SK-N-SH treated with all-trans-retinoic acid at 6 μM for 48 hours (cell line): ENCODE measurements at regions not wholly inside any gene's neighbourhood (a gene's known extent, or its start where the extent isn't known, plus 50 kb on each side); places are given as distances from the start of the nearest gene placed in this dataset.
"Not testable (repeated sequence)": the region's sequence is repeated elsewhere in the genome, so short reads cannot be mapped to it uniquely, and the experiment has no call there.

Experiments
- ATAC-seq: fragments of 200-7000 bp; cut with Tn5 transposase; 3 replicates; pipeline ENCODE4 v1.9.1; 2020; ENCODE audit warnings: mild to moderate bottlenecking, moderate library complexity
- ARNTL ChIP-seq: fragments of 450-650 bp; formaldehyde crosslinking; IDR thresholded peaks from 2 replicates; pipeline ENCODE4 v1.5.0; 2020; ENCODE audit warnings: low read depth, mild to moderate bottlenecking, moderate library complexity, borderline replicate concordance
- BACH2 ChIP-seq: fragments of 250-450 bp; sonication (Bioruptor Pico); IDR thresholded peaks from 2 replicates; pipeline ENCODE4 v1.9.0; 2021; ENCODE audit warnings: mild to moderate bottlenecking, borderline replicate concordance
- CSDC2 ChIP-seq: fragments of 250-450 bp; sonication (Bioruptor Pico); IDR thresholded peaks from 2 replicates; pipeline ENCODE4 v1.5.0; 2020; ENCODE audit warnings: mild to moderate bottlenecking, moderate library complexity
- CSRNP3 ChIP-seq: fragments of 250-450 bp; sonication (Bioruptor Pico); IDR thresholded peaks from 2 replicates; pipeline ENCODE4 v1.5.1; 2021; ENCODE audit warnings: mild to moderate bottlenecking, moderate library complexity
- ESRRG ChIP-seq: fragments of 250-450 bp; sonication (Bioruptor Pico); IDR thresholded peaks from 2 replicates; pipeline ENCODE4 v1.6.1; 2021; ENCODE audit warnings: mild to moderate bottlenecking
- ISL1 ChIP-seq: fragments of 250-450 bp; sonication (Bioruptor Pico); IDR thresholded peaks from 2 replicates; pipeline ENCODE4 v2.1.2; 2022; ENCODE audit warnings: mild to moderate bottlenecking, moderate library complexity
- OSR1 ChIP-seq: fragments of 250-450 bp; sonication (Bioruptor Pico); IDR thresholded peaks from 2 replicates; pipeline ENCODE4 v1.8.0; 2022; ENCODE audit warnings: moderate library complexity, mild to moderate bottlenecking, inconsistent platforms
- PATZ1 ChIP-seq: fragments of 250-450 bp; sonication (Bioruptor Pico); IDR thresholded peaks from 2 replicates; pipeline ENCODE4 v1.8.0; 2020; ENCODE audit warnings: mild to moderate bottlenecking, moderate library complexity, borderline replicate concordance
- POU6F1 ChIP-seq: fragments of 250-450 bp; sonication (Bioruptor Pico); IDR thresholded peaks from 2 replicates; pipeline ENCODE4 v1.8.0; 2021; ENCODE audit warnings: low read depth, mild to moderate bottlenecking, moderate library complexity, borderline replicate concordance
- PPARA ChIP-seq: fragments of 250-450 bp; sonication (Bioruptor Pico); IDR thresholded peaks from 2 replicates; pipeline ENCODE4 v1.5.0; 2020; ENCODE audit warnings: mild to moderate bottlenecking, borderline replicate concordance
- RARB ChIP-seq: fragments of 250-450 bp; sonication (Bioruptor Pico); IDR thresholded peaks from 2 replicates; pipeline ENCODE4 v1.8.0; 2021; ENCODE audit warnings: mild to moderate bottlenecking, moderate library complexity
- SNAI2 ChIP-seq: fragments of 250-450 bp; sonication (Bioruptor Pico); IDR thresholded peaks from 2 replicates; pipeline ENCODE4 v1.5.0; 2020; ENCODE audit warnings: mild to moderate bottlenecking, moderate library complexity
- TCF4 ChIP-seq: fragments of 250-450 bp; sonication (Bioruptor Pico); IDR thresholded peaks from 2 replicates; pipeline ENCODE4 v1.8.0; 2021; ENCODE audit warnings: mild to moderate bottlenecking, moderate library complexity, borderline replicate concordance
- TOX ChIP-seq: fragments of 250-450 bp; sonication (Bioruptor Pico); IDR thresholded peaks from 2 replicates; pipeline ENCODE4 v1.8.0; 2021; ENCODE audit warnings: mild to moderate bottlenecking, moderate library complexity, borderline replicate concordance
- TSHZ2 ChIP-seq: fragments of 250-450 bp; sonication (Bioruptor Pico); IDR thresholded peaks from 2 replicates; pipeline ENCODE4 v1.5.0; 2020; ENCODE audit warnings: mild to moderate bottlenecking, moderate library complexity
- ZC3H10 ChIP-seq: fragments of 250-450 bp; sonication (Bioruptor Pico); IDR thresholded peaks from 2 replicates; pipeline ENCODE4 v1.5.1; 2021; ENCODE audit warnings: mild to moderate bottlenecking, moderate library complexity
- ZFP3 ChIP-seq: fragments of 250-450 bp; sonication (Bioruptor Pico); IDR thresholded peaks from 2 replicates; pipeline ENCODE4 v1.5.0; 2020; ENCODE audit warnings: mild to moderate bottlenecking, moderate library complexity
- ZFP30 ChIP-seq: fragments of 450-650 bp; formaldehyde crosslinking; IDR thresholded peaks from 2 replicates; pipeline ENCODE4 v1.5.0; 2022; ENCODE audit warnings: mild to moderate bottlenecking, moderate library complexity
- ZNF565 ChIP-seq: fragments of 450-650 bp; formaldehyde crosslinking; conservative IDR thresholded peaks from 2 replicates; pipeline ENCODE4 v1.5.0; 2020; ENCODE audit warnings: low read depth, mild to moderate bottlenecking, moderate library complexity
- ZNF70 ChIP-seq: fragments of 450-650 bp; formaldehyde crosslinking; IDR thresholded peaks from 2 replicates; pipeline ENCODE4 v1.5.0; 2020; ENCODE audit warnings: mild to moderate bottlenecking, moderate library complexity
- ZNF8 ChIP-seq: fragments of 450-650 bp; formaldehyde crosslinking; IDR thresholded peaks from 2 replicates; pipeline ENCODE4 v1.5.0; 2020; ENCODE audit warnings: mild to moderate bottlenecking, moderate library complexity

GRCh38 chr5:157941616-157942015, 82.7 kb upstream of the CLINT1 start:
- no peak for ATAC-seq
- no peak for TF ChIP-seq TOX
- TF ChIP-seq OSR1 (CRISPR knock-in tag), result no peak
- no peak for TF ChIP-seq CSDC2 (CRISPR knock-in tag)
- TF ChIP-seq ESRRG (CRISPR knock-in tag), result no peak

- ATAC-seq, result not testable (repeated sequence)
These were observed 79.2 kb upstream of the CLINT1 start for GRCh38 chr5:157938101-157938500.

- ATAC-seq, result not testable (repeated sequence)
- TF ChIP-seq ZNF8 (CRISPR knock-in tag), result peak; percentile 83
- TF ChIP-seq, all 23 proteins: peak for 1; not testable (repeated sequence) for 22
These were observed 78.0 kb upstream of the CLINT1 start for GRCh38 chr5:157936776-157937501.

GRCh38 chr5:157934600-157934999, 75.7 kb upstream of the CLINT1 start:
- TF ChIP-seq ZNF70 (no peak), POU6F1 (CRISPR knock-in tag) (no peak), ZC3H10 (no peak), ZFP30 (CRISPR knock-in tag) (no peak)
- ATAC-seq, result no peak

- TF ChIP-seq ARNTL (CRISPR knock-in tag), result no peak
- TF ChIP-seq CSDC2 (CRISPR knock-in tag), result no peak
- TF ChIP-seq TOX, result no peak
- no peak for TF ChIP-seq ZFP3 (CRISPR knock-in tag)
- TF ChIP-seq PPARA (CRISPR knock-in tag), result no peak
- no peak for TF ChIP-seq ISL1 (CRISPR knock-in tag)
- no peak for TF ChIP-seq ZC3H10
- no peak for TF ChIP-seq POU6F1 (CRISPR knock-in tag)
- no peak for TF ChIP-seq PATZ1 (CRISPR knock-in tag)
- no peak for TF ChIP-seq ZNF565 (CRISPR knock-in tag)
- TF ChIP-seq TSHZ2 (CRISPR knock-in tag), result no peak
- no peak for TF ChIP-seq ZNF8 (CRISPR knock-in tag)
- no peak for TF ChIP-seq TCF4 (CRISPR knock-in tag)
- TF ChIP-seq ZNF70, result no peak
- TF ChIP-seq SNAI2 (CRISPR knock-in tag), result no peak
- TF ChIP-seq CSRNP3, result no peak
- no peak for TF ChIP-seq BACH2 (CRISPR knock-in tag)
- TF ChIP-seq RARB (CRISPR knock-in tag), result no peak
- TF ChIP-seq ESRRG (CRISPR knock-in tag), result no peak
- ATAC-seq, result no peak
These were observed 74.1 kb upstream of the CLINT1 start for GRCh38 chr5:157933005-157933404.
